ENCODE measurements at regions not wholly inside any gene's neighbourhood (a gene's known extent, or its start where the extent isn't known, plus 50 kb on each side); places are given as distances from the start of the nearest gene placed in this dataset.

DNA sequence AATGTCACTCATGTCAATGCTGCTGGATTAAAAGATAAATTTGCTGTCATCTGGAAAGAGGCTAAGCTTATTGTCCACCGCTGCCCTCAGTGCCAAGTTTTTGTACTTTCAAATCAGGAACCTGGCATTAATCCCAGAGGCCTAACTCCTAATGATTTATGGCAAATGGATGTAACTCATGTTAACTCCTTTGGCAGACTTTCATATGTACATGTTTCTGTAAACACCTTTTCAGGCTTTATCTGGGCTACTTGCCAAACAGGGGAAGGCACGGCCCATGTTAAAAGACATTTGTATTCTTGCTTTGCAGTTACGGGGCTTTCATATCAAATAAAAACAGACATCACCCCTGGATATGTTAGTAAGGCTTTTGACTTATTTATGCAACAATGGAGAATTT, 608.0 kb upstream of the ACO1 start (continued):
- no peak for TF ChIP-seq ATF3 (IDR thresholded peaks at IDR 0.05; ENCODE audit: borderline replicate concordance, extremely low read depth, low read depth, low read length)
- no peak for TF ChIP-seq ZNF592 (IDR thresholded peaks at IDR 0.05)

DNA sequence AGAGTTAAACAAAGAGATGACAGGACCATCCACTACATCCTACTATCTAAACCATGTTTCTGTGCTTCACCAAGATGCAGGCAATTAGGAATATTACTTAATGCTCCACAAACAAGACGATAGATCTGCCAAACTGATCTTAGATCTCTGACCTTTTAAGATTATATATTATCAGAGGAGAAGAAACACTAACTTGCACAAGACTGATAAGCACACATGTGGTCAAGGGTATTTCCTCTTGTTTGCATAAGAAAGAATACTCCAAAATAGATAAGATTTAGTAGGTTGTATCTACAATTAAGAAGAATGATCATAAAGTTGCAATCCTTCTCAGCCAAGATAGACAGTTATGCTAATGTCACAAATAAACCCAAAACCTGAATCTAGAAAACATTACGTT, 601.0 kb upstream of the ACO1 start:
- intact Hi-C loops (cut with micrococcal nuclease; ENCODE audit: unreplicated experiment) (no loop called here), in situ Hi-C loops (cut with MboI) (no loop called here)
- Histone ChIP-seq H2AFZ (ENCODE audit: control insufficient read depth, low read depth, low read length) (no peak overlapping the region), H3K27me3 (replicated peaks in 1 of 2; ENCODE audit: control insufficient read depth in 2 of 2, insufficient read depth in 2 of 2, low read length in 1 of 2) (no peaks in the 10 kb centered on the region), H3K9me3 (replicated peaks; ENCODE audit: control insufficient read depth, insufficient read depth, low read length) (no peaks in the 10 kb centered on the region; the same call in 2 of the 3 replicates), H3K79me2 (ENCODE audit: control insufficient read depth, insufficient read depth, low read length) (no peaks in the 10 kb centered on the region), H3K9ac (ENCODE audit: control insufficient read depth, insufficient read depth, low read length) (no peak overlapping the region), H3K4me3 (no peak overlapping the region), H3K36me3 (ENCODE audit: control insufficient read depth in 2 of 2, insufficient read depth in 2 of 2, low read length in 1 of 2) (no peaks in the 10 kb centered on the region), H3K4me1 (ENCODE audit: control insufficient read depth, insufficient read depth, low read length) (no peaks in the 10 kb centered on the region), H3K27ac (ENCODE audit: control insufficient read depth, insufficient read depth) (no peak overlapping the region), H3K4me2 (ENCODE audit: control insufficient read depth, insufficient read depth) (no peak overlapping the region), H4K20me1 (ENCODE audit: control insufficient read depth, insufficient read depth) (no peaks in the 10 kb centered on the region)
- ChIA-PET RAD21 (ENCODE audit: unreplicated experiment) (no interaction called here), POLR2A (no interaction called here), CTCF (no interaction called here), SMC1A (ENCODE audit: uncharacterized antibody, unreplicated experiment) (no interaction called here)
- ATAC-seq (no peak), DNase-seq (ENCODE audit: low read depth, low spot score) (no peak), FAIRE-seq (no peak)
- no TSS peak for BruUV-seq (replicated peaks)
- WGBS (ENCODE audit: insufficient coverage, insufficient replicate concordance, low lambda C conversion rate, missing lambda C conversion rate) = 0% methylated on average over 2 of the region's 2 CpGs
- TF ChIP-seq, protein P1, sequence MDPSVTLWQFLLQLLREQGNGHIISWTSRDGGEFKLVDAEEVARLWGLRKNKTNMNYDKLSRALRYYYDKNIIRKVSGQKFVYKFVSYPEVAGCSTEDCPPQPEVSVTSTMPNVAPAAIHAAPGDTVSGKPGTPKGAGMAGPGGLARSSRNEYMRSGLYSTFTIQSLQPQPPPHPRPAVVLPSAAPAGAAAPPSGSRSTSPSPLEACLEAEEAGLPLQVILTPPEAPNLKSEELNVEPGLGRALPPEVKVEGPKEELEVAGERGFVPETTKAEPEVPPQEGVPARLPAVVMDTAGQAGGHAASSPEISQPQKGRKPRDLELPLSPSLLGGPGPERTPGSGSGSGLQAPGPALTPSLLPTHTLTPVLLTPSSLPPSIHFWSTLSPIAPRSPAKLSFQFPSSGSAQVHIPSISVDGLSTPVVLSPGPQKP (IDR thresholded peaks at IDR 0.05; ENCODE audit: low read depth, low read length) = no peak
- no peak for TF ChIP-seq ZNF217 (IDR thresholded peaks at IDR 0.05)
- no peak for TF ChIP-seq ZNF622 (IDR thresholded peaks at IDR 0.05)
- no peak for TF ChIP-seq ETV6 (conservative IDR thresholded peaks at IDR 0.05 in 1 of 2, IDR thresholded peaks at IDR 0.05 in 1 of 2; ENCODE audit: borderline replicate concordance in 1 of 2, low read depth in 1 of 2)
- TF ChIP-seq MYC (IDR thresholded peaks at IDR 0.05; ENCODE audit: insufficient read depth, insufficient read length, insufficient replicate concordance, low read length, severe bottlenecking) = no peak
- TF ChIP-seq SREBF2 (IDR thresholded peaks at IDR 0.05; ENCODE audit: low read length) = no peak
- no peak for TF ChIP-seq USF2 (IDR thresholded peaks at IDR 0.05; ENCODE audit: borderline replicate concordance, low read depth, low read length)
- TF ChIP-seq SMAD5 (IDR thresholded peaks at IDR 0.05; ENCODE audit: low read depth) = no peak
- TF ChIP-seq MTA3 (IDR thresholded peaks at IDR 0.05; ENCODE audit: borderline replicate concordance, low read length) = no peak
- no peak for TF ChIP-seq MEF2A (IDR thresholded peaks at IDR 0.05; ENCODE audit: insufficient read depth, low read depth, low read length)
- TF ChIP-seq KLF5 (IDR thresholded peaks at IDR 0.05; ENCODE audit: partially characterized antibody) = no peak
- no peak for TF ChIP-seq EZH2 (IDR thresholded peaks at IDR 0.05; ENCODE audit: borderline replicate concordance, control insufficient read depth, low read depth, low read length)
- no peak for TF ChIP-seq YY1 (IDR thresholded peaks at IDR 0.05; ENCODE audit: low read depth, low read length)
- no peak for TF ChIP-seq STAT3 (IDR thresholded peaks at IDR 0.05; ENCODE audit: low read depth, low read length)
